Vagina (tissue), 2 donors: ENCODE measurements at regions not wholly inside any gene's neighbourhood (a gene's known extent, or its start where the extent isn't known, plus 50 kb on each side); places are given as distances from the start of the nearest gene placed in this dataset.

Experiments
- DNase-seq, 2 donors: peaks; one replicate each; pipeline ENCODE4 v3.0.0-alpha.2; 2017; ENCODE audit errors: extremely low spot score in 2 of 2
- H3K27ac ChIP-seq: fragments of 200-600 bp; sonication (generic); one replicate; pipeline ENCODE4 v1.5.1; 2019
- H3K27me3 ChIP-seq: fragments of 200-600 bp; sonication (generic); one replicate; pipeline ENCODE4 v1.5.1; 2019
- H3K36me3 ChIP-seq, 2 donors: fragments of 200-600 bp; sonication (generic); one replicate each; pipeline ENCODE4 v1.5.1; 2017 to 2019
- H3K4me1 ChIP-seq: fragments of 200-600 bp; sonication (generic); one replicate; pipeline ENCODE4 v1.5.1; 2019
- H3K4me3 ChIP-seq, 2 donors: fragments of 200-600 bp; sonication (generic); 1 replicate in 1 of 2; 2 replicates in 1 of 2; pipeline ENCODE4 v1.5.1; 2016 to 2019
- H3K9me3 ChIP-seq: fragments of 200-600 bp; sonication (generic); one replicate; pipeline ENCODE4 v1.5.1; 2019
- CTCF ChIP-seq, 3 experiments: fragments of 450-650 bp in 2 of 3; fragments of 200-600 bp in 1 of 3; sonication (generic) in 1 of 3; IDR thresholded peaks; one replicate each; pipeline ENCODE4 v1.5.1; 2017 to 2019; ENCODE audit warnings: antibody characterized with exemption in 3 of 3, mild to moderate bottlenecking in 2 of 3, moderate library complexity in 2 of 3
- POLR2A ChIP-seq, 2 donors: fragments of 450-650 bp; IDR thresholded peaks; one replicate each; pipeline ENCODE4 v1.6.1; 2017; ENCODE audit warnings: antibody characterized with exemption in 2 of 2, mild to moderate bottlenecking in 2 of 2, moderate library complexity in 2 of 2
- POLR2AphosphoS5 ChIP-seq, 2 donors: sonication (generic); formaldehyde crosslinking; IDR thresholded peaks; one replicate each; pipeline ENCODE4 v1.9.0; 2017; ENCODE audit warnings: antibody characterized with exemption in 2 of 2, mild to moderate bottlenecking in 2 of 2, low read depth in 1 of 2; ENCODE audit not compliant: insufficient read depth in 1 of 2
- intact Hi-C: fragments of 100-400 bp; cut with DNase I; formaldehyde crosslinking; loops from one replicate; pipeline ENCODE4 v1.15.1; 2023

DNA sequence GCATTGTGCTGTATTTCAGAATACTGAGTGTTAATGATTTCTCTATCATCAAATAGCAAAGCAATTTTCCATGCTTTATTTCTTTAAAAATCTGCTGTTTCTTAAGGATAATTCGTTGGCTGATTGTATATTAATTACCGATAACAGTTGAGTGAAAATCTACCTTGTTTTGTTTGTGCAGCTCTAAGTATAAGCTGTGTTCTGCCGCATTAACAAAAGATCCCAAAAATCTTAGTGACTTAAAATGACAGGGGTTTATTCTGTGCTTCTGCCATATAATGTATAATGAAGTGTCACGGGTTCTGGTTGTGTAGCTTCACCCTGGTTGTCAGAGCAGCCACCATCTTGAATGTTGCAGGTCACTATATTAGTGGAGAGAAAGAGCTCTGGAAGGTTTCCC lies 196.1 kb downstream of the ACTR3 start:
- no peak for DNase-seq
- TF ChIP-seq CTCF (IDR thresholded peaks at IDR 0.05): no peak
- no peak for TF ChIP-seq POLR2A (IDR thresholded peaks at IDR 0.05)
- no peak for TF ChIP-seq POLR2AphosphoS5 (IDR thresholded peaks at IDR 0.05; ENCODE audit: insufficient read depth in 1 of 2, low read depth in 1 of 2)
- Histone ChIP-seq H3K9me3 (no peaks in the 10 kb centered on the region), H3K4me3 (no peak overlapping the region), H3K27ac (no peak overlapping the region), H3K36me3 (no peaks in the 10 kb centered on the region), H3K4me1 (no peaks in the 10 kb centered on the region), H3K27me3 (no peaks in the 10 kb centered on the region)
- intact Hi-C loops: no loop called here

DNA sequence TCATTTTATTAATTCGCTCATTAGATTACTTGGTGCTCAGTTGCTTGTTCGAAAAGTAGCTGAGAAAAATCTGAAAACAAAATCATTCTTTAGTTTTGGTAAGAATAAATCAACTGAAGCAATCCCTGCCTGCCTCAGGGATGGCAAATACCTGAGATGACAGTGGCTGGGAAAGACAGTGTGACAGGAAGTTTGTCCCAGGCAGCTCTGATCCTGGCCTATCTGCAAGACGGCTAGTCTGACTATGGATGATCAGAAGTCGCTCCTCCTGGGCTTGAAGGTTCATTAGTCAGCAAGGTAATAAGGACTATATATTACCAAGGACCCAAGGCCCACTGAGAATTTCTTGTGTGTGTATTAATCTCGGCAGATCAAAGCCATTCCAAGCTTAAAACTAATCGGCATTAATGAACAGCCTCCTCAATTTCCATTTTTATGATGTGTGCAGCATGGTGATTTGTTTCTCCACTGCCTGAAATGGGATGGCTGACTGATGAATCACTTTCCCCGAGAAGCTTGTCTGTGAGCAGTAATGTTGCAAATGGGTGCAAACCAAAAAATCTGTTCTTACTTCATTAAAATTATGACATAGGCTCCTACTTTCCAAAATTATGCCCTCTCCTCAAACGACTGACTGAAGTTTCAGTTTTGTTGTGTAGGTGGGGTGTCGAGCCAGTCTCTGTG lies 199.9 kb downstream of the ACTR3 start:
- no peaks in the 10 kb centered on the region for H3K9me3 ChIP-seq
- no peaks in the 10 kb centered on the region for H3K27me3 ChIP-seq
- no peaks in the 10 kb centered on the region for H3K4me1 ChIP-seq
- no peak overlapping the region for H3K27ac ChIP-seq
- TF ChIP-seq POLR2AphosphoS5 (IDR thresholded peaks at IDR 0.05; ENCODE audit: insufficient read depth in 1 of 2, low read depth in 1 of 2): no peak
- TF ChIP-seq CTCF (IDR thresholded peaks at IDR 0.05): no peak
- no peak overlapping the region for H3K4me3 ChIP-seq
- no peaks in the 10 kb centered on the region for H3K36me3 ChIP-seq
- no peak for DNase-seq
- intact Hi-C loops: no loop called here

DNA sequence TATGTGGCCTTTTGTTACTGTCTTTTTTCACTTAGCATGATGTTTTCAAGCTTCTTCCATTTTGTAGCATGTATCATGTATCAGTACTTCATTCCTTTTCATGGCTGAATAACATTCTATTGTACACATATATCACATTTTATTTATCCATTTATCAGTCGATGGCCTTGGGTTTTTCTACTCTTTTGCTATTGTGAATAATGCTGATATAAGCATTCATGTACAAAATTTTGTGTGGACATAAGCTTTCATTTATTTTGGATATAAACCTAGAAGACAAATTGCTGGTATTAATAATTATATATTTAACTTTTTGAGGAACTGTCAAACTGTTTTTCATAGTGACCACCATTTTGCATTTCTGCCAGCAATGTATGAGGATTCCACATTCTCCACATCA lies 201.1 kb downstream of the ACTR3 start:
- DNase-seq: no peak
- H3K4me3 ChIP-seq: no peak overlapping the region
- H3K36me3 ChIP-seq: no peaks in the 10 kb centered on the region
- TF ChIP-seq POLR2A (IDR thresholded peaks at IDR 0.05) (no peak), CTCF (IDR thresholded peaks at IDR 0.05) (no peak), POLR2AphosphoS5 (IDR thresholded peaks at IDR 0.05; ENCODE audit: insufficient read depth in 1 of 2, low read depth in 1 of 2) (no peak)
- intact Hi-C loops: no loop called here
- no peaks in the 10 kb centered on the region for H3K27me3 ChIP-seq
- no peaks in the 10 kb centered on the region for H3K9me3 ChIP-seq
- H3K4me1 ChIP-seq: no peaks in the 10 kb centered on the region
- no peak overlapping the region for H3K27ac ChIP-seq

GRCh38 chr2:114108249-114108648 lies 218.4 kb downstream of the ACTR3 start:
- intact Hi-C loops: no loop called here
- Histone ChIP-seq H3K27me3 (no peaks in the 10 kb centered on the region), H3K9me3 (peaks cover 8% of the 10 kb centered on the region)

More at GRCh38 chr2:114108249-114108648, 218.4 kb downstream of the ACTR3 start:
- Histone ChIP-seq H3K4me3 (no peak overlapping the region), H3K36me3 (no peaks in the 10 kb centered on the region), H3K4me1 (no peaks in the 10 kb centered on the region), H3K27ac (no peak overlapping the region)
- no peak for DNase-seq
- no peak for TF ChIP-seq POLR2AphosphoS5 (IDR thresholded peaks at IDR 0.05; ENCODE audit: insufficient read depth in 1 of 2, low read depth in 1 of 2)
- TF ChIP-seq CTCF (IDR thresholded peaks at IDR 0.05): no peak
